Dendritic cell treated with granulocyte-macrophage colony-stimulating factor and Interleukin-4, amounts not matched to agents 40 ng/mL and 50 ng/mL, for 4 days (primary cell): ENCODE measurements at regions not wholly inside any gene's neighbourhood (a gene's known extent, or its start where the extent isn't known, plus 50 kb on each side); places are given as distances from the start of the nearest gene placed in this dataset.
A peak's percentile ranks its signal among the peaks of the same experiment; 100 is the strongest.

ENCODE experiments used
- H3K27ac Mint-ChIP-seq: one replicate; pipeline ENCODE4 v1.8.0; 2022; ENCODE audit warnings: mild to moderate bottlenecking, mixed read lengths
- H3K27me3 Mint-ChIP-seq: one replicate; pipeline ENCODE4 v1.8.0; 2022; ENCODE audit warnings: mild to moderate bottlenecking, mixed read lengths
- H3K36me3 Mint-ChIP-seq: one replicate; pipeline ENCODE4 v1.8.0; 2022; ENCODE audit warnings: low read depth, mixed read lengths
- H3K4me1 Mint-ChIP-seq: one replicate; pipeline ENCODE4 v1.8.0; 2022; ENCODE audit warnings: low read depth, mixed read lengths
- H3K4me3 Mint-ChIP-seq: one replicate; pipeline ENCODE4 v1.8.0; 2022; ENCODE audit warnings: mild to moderate bottlenecking, moderate library complexity, mixed read lengths
- H3K9me3 Mint-ChIP-seq: one replicate; pipeline ENCODE4 v1.8.0; 2022; ENCODE audit warnings: mixed read lengths
- intact Hi-C: fragments of 100-400 bp; cut with micrococcal nuclease; formaldehyde crosslinking; loops from one replicate; pipeline ENCODE4 v1.15.0; 2022

- intact Hi-C loops, result no loop called here
- Mint-ChIP-seq H3K4me3 (no peak overlapping the region), H3K27ac (no peak overlapping the region), H3K4me1 (peaks cover 76% of the 10 kb centered on the region), H3K9me3 (no peaks in the 10 kb centered on the region), H3K36me3 (peaks cover 7% of the 10 kb centered on the region), H3K27me3 (no peaks in the 10 kb centered on the region)
These were observed 61.4 kb upstream of the PNMA1 start for GRCh38 chr14:73775339-73776193.

DNA sequence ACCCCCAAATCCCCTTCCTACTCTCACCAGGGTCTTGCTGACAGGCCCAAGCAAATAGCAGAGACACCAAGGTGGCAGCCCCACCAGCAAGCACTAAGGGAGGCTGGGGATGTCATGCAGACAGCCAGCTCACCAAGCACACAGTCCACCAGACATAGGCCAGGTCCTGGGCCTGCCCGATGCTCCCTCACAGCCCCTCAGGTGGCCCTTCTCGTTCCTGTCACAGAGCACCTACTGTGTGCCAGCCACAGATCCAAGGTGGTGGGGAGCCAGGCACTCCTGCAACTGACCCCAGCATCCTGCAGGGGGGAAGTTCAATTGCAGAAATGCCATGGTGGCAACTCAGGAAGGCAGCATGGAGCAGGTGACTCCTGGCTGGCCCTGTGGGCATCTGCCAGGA lies 60.5 kb upstream of the PNMA1 start:
- Mint-ChIP-seq H3K9me3 (no peaks in the 10 kb centered on the region), H3K4me3 (no peak overlapping the region), H3K36me3 (no peaks in the 10 kb centered on the region), H3K27me3 (no peaks in the 10 kb centered on the region), H3K4me1 (peaks cover 77% of the 10 kb centered on the region), H3K27ac (peak overlapping the region; percentile 40)
- intact Hi-C loops, result no loop called here

DNA sequence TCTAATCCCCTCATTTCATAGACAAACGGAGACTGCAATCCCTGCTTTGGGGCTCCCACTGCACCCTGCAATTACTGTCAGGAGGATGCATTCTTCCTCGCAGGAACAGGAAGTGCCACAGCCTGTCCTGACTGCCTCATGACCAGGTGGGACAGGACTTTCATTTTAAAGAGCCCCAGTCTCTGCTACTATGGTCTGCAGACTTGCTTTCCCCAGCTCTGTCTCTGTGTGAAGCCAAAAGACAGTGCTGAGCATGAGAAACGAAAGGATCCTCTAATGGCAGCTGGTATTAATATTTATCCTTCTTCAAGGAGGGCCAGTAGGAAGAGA lies 60.0 kb upstream of the PNMA1 start:
- Mint-ChIP-seq H3K27ac (peak overlapping the region; percentile 40), H3K36me3 (no peaks in the 10 kb centered on the region), H3K4me1 (peaks cover 80% of the 10 kb centered on the region), H3K27me3 (no peaks in the 10 kb centered on the region), H3K9me3 (no peaks in the 10 kb centered on the region), H3K4me3 (no peak overlapping the region)
- intact Hi-C loops, result no loop called here

GRCh38 chr14:73773441-73774240 lies 59.5 kb upstream of the PNMA1 start:
- Mint-ChIP-seq H3K9me3 (no peaks in the 10 kb centered on the region), H3K4me3 (no peak overlapping the region), H3K27ac (peak overlapping the region; percentile 40), H3K4me1 (peaks cover 80% of the 10 kb centered on the region), H3K36me3 (no peaks in the 10 kb centered on the region), H3K27me3 (no peaks in the 10 kb centered on the region)
- intact Hi-C loops, result no loop called here

DNA sequence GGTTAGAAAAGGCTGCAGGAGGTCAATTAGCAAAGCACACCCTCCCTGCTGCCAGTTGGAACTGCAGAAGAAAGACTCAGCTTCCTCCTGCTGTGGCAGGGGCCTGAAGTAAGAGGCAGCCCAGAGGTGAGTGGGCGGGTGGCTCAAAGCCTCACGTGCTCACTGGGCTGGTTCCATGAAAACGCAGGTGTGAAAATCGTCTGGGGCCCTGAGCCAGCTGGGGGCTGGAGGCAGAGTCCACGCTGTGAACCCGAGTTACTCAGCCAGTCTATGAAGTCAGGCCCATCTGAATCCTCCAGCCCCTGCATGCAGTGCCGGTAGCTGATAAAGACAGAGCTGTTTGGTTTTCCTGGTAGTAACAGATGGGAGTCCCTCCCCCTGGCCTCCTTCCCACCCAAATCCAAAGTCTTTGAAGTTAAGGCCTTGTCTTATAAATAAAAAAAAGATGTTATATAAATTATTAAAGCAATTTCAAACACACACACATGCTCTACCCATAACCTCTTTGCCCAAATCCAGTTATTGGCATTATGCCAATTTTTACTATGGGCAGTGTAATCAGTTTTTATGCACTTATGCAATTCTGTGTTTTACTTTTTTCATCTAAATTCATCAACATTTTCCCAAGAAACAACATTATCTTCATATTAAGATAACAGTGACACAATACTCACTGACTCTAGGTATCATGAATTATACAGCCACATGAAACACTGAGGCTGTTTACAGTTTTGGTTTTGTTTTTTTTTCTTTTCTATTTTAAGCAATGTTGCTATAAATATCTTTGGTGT lies 57.9 kb upstream of the PNMA1 start:
- no peaks in the 10 kb centered on the region for H3K27me3 Mint-ChIP-seq
- H3K4me1 Mint-ChIP-seq, result peaks cover 73% of the 10 kb centered on the region
- intact Hi-C loops, result loop anchor here (2.0 kb wide), 1 partner anchor 13 kb away; no protein-coding TSS in a partner anchor
- peak overlapping the region; percentile 86 for H3K27ac Mint-ChIP-seq
- no peaks in the 10 kb centered on the region for H3K9me3 Mint-ChIP-seq
- H3K4me3 Mint-ChIP-seq, result peak overlapping the region; percentile 31
- no peaks in the 10 kb centered on the region for H3K36me3 Mint-ChIP-seq

DNA sequence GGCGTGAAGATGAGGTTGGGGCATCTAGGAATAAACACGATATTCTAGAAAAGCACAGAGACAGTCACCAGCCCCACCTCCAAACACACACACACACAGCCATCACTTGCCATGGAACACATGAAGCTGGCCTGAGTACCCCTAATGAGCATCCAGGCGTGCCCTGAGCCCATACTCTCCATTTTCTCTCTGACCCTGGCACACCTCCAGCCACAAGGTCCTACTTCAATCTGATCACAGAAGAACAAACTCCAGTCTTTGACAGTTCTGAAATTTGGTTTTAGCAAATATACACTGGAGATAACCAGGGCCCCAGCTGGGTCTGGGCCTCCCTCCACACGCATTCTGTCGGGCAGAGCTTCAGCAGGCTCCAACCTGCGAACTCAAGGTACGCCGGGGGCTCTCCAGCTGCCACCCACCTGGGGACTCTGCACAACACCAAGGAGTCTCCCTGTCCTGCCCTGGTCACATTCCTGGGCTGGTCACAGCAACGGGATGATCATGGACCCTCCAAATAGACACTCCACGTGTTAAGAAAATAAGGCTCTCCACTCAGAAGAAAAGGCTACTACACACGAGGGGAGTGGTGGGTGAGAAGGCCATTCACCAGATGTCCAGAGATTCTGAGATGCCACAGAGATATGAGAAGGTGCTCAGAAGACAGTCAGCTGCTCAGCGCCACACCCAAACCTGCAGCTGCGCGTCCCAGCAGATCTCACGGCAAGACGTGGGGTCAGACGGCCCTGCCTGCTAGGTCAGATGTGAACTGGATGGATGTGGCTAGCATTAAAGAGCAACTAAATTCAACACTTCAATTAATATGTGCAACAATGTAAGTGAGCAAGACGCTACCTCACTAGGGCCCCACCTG lies 57.0 kb upstream of the PNMA1 start:
- Mint-ChIP-seq H3K36me3 (no peaks in the 10 kb centered on the region), H3K27me3 (no peaks in the 10 kb centered on the region), H3K4me1 (peaks cover 81% of the 10 kb centered on the region), H3K4me3 (peak overlapping the region; percentile 31), H3K9me3 (no peaks in the 10 kb centered on the region), H3K27ac (peak overlapping the region; percentile 86)
- intact Hi-C loops, result loop anchor here (2.0 kb wide), 1 partner anchor 14 kb away; no protein-coding TSS in a partner anchor

GRCh38 chr14:73768107-73768506 lies 53.9 kb upstream of the PNMA1 start:
- H3K4me1 Mint-ChIP-seq, result peaks cover 90% of the 10 kb centered on the region
- no peaks in the 10 kb centered on the region for H3K27me3 Mint-ChIP-seq
- intact Hi-C loops, result no loop called here
- H3K36me3 Mint-ChIP-seq, result no peaks in the 10 kb centered on the region
- H3K9me3 Mint-ChIP-seq, result no peaks in the 10 kb centered on the region
- peak overlapping the region; percentile 57 for H3K27ac Mint-ChIP-seq
- no peak overlapping the region for H3K4me3 Mint-ChIP-seq

- H3K27me3 Mint-ChIP-seq, result no peaks in the 10 kb centered on the region
- H3K4me3 Mint-ChIP-seq, result no peak overlapping the region
- H3K36me3 Mint-ChIP-seq, result no peaks in the 10 kb centered on the region
These were observed 50.5 kb upstream of the PNMA1 start for GRCh38 chr14:73764406-73765280.

More at GRCh38 chr14:73764406-73765280, 50.5 kb upstream of the PNMA1 start:
- intact Hi-C loops, result no loop called here
- Mint-ChIP-seq H3K9me3 (no peaks in the 10 kb centered on the region), H3K27ac (peak overlapping the region; percentile 83), H3K4me1 (peaks cover 88% of the 10 kb centered on the region)
